BLaER1 treated with 17β-estradiol and CSF1 and Interleukin-3, amounts not matched to agents 10 nM and 100 nM (cell line): ENCODE measurements at regions not wholly inside any gene's neighbourhood (a gene's known extent, or its start where the extent isn't known, plus 50 kb on each side); places are given as distances from the start of the nearest gene placed in this dataset.

ENCODE experiments used
- H3K27ac ChIP-seq, 11 experiments: shearing (Covaris generic); formaldehyde crosslinking; 2 replicates each; pipeline ENCODE4 v1.8.1; 2022
- H3K27me3 ChIP-seq, 11 experiments: shearing (Covaris generic); formaldehyde crosslinking; 2 replicates each; pipeline ENCODE4 v1.8.1; 2022
- H3K36me3 ChIP-seq, 11 experiments: shearing (Covaris generic); formaldehyde crosslinking; 2 replicates each; pipeline ENCODE4 v1.8.1; 2022
- H3K4me1 ChIP-seq, 10 experiments: shearing (Covaris generic); formaldehyde crosslinking; 2 replicates each; pipeline ENCODE4 v1.8.1; 2022
- H3K4me2 ChIP-seq, 11 experiments: shearing (Covaris generic); formaldehyde crosslinking; 2 replicates each; pipeline ENCODE4 v1.8.1; 2022
- H3K4me3 ChIP-seq, 10 experiments: shearing (Covaris generic); formaldehyde crosslinking; 2 replicates each; pipeline ENCODE4 v1.8.1; 2022
- H3K9ac ChIP-seq, 11 experiments: shearing (Covaris generic); formaldehyde crosslinking; 2 replicates each; pipeline ENCODE4 v1.8.1; 2022
- H3K9me3 ChIP-seq, 11 experiments: shearing (Covaris generic); formaldehyde crosslinking; replicated peaks in 1 of 11; 2 replicates each; pipeline ENCODE4 v1.8.1; 2022
- H4K20me1 ChIP-seq, 11 experiments: shearing (Covaris generic); formaldehyde crosslinking; 2 replicates each; pipeline ENCODE4 v1.8.1; 2022
- Cebpa-rat ChIP-seq, 11 experiments: shearing (Covaris generic); IDR thresholded peaks; 2 replicates each; pipeline ENCODE4 v1.8.1; 2022

DNA sequence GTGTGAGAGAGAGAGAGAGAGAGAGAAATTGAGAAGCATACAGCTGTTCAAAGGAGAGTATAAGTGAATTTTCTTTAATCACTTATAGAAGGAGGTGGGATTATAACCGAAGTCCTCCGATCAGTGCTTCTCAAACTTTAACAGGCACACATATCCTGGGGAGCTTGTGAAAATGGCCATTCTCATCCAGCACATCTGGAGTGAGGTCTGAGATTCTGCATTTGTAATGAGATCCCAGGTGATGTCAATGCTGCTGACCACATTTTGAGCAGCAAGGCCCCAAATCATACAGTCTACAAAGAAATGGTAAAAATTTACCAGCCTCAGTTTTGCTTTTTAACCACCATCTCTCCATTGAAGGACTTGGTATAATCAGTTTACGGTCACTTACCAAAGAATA, 219.0 kb downstream of the PTEN start:
- H3K4me2 ChIP-seq, result peak overlapping the region in 10 of 11 experiments; percentile 1 to 58 (median 43); a peak in 12 of 22 replicates
- peaks cover 6 to 26% (median 15%) of the 10 kb centered on the region in 10 experiments; a peak in 17 of 20 replicates for H3K4me1 ChIP-seq

GRCh38 chr10:88082806-88083596, 219.6 kb downstream of the PTEN start:
- Histone ChIP-seq H3K27ac (peak overlapping the region in 1 of 11 experiments; percentile 21; a peak in 1 of 22 replicates), H3K4me2 (peak overlapping the region in 10 of 11 experiments; percentile 1 to 58 (median 43); a peak in 13 of 22 replicates), H3K9ac (no peak overlapping the region)

More for the DNA sequence above, 219.0 kb downstream of the PTEN start:
- no peaks in the 10 kb centered on the region for H3K9me3 ChIP-seq
- peak overlapping the region in 1 of 11 experiments; percentile 21; a peak in 1 of 22 replicates for H3K27ac ChIP-seq
- H3K4me3 ChIP-seq, result no peak overlapping the region
- H3K9ac ChIP-seq, result no peak overlapping the region
- no peaks in the 10 kb centered on the region for H3K36me3 ChIP-seq
- no peaks in the 10 kb centered on the region for H4K20me1 ChIP-seq
- no peak for TF ChIP-seq Cebpa-rat (IDR thresholded peaks at IDR 0.05)
- H3K27me3 ChIP-seq, result no peaks in the 10 kb centered on the region

GRCh38 chr10:88083597-88083989, 220.2 kb downstream of the PTEN start:
- Histone ChIP-seq H3K4me1 (peaks cover 6 to 26% (median 15%) of the 10 kb centered on the region in 10 experiments; a peak in 17 of 20 replicates), H3K27me3 (no peaks in the 10 kb centered on the region), H3K4me2 (peak overlapping the region in 1 of 11 experiments; percentile 48; a peak in 3 of 22 replicates), H4K20me1 (no peaks in the 10 kb centered on the region), H3K4me3 (no peak overlapping the region), H3K9ac (no peak overlapping the region), H3K27ac (no peak overlapping the region), H3K36me3 (no peaks in the 10 kb centered on the region), H3K9me3 (no peaks in the 10 kb centered on the region)
- no peak for TF ChIP-seq Cebpa-rat (IDR thresholded peaks at IDR 0.05)

More at GRCh38 chr10:88082806-88083596, 219.6 kb downstream of the PTEN start:
- H4K20me1 ChIP-seq, result no peaks in the 10 kb centered on the region
- TF ChIP-seq Cebpa-rat (IDR thresholded peaks at IDR 0.05), result no peak
- no peak overlapping the region for H3K4me3 ChIP-seq
- H3K27me3 ChIP-seq, result no peaks in the 10 kb centered on the region
- no peaks in the 10 kb centered on the region for H3K9me3 ChIP-seq
- no peaks in the 10 kb centered on the region for H3K36me3 ChIP-seq
- peaks cover 6 to 26% (median 15%) of the 10 kb centered on the region in 10 experiments; a peak in 17 of 20 replicates for H3K4me1 ChIP-seq

- Histone ChIP-seq H4K20me1 (no peaks in the 10 kb centered on the region), H3K4me3 (no peak overlapping the region), H3K4me2 (no peak overlapping the region), H3K9me3 (no peaks in the 10 kb centered on the region), H3K4me1 (peaks cover under 1 to 30% (median 15%) of the 10 kb centered on the region in 10 experiments; a peak in 17 of 20 replicates), H3K36me3 (no peaks in the 10 kb centered on the region), H3K27me3 (no peaks in the 10 kb centered on the region), H3K27ac (no peak overlapping the region), H3K9ac (no peak overlapping the region)
- TF ChIP-seq Cebpa-rat (IDR thresholded peaks at IDR 0.05), result no peak
These were observed 222.9 kb downstream of the PTEN start for GRCh38 chr10:88086187-88086960.

- Histone ChIP-seq H3K36me3 (no peaks in the 10 kb centered on the region), H3K4me1 (peaks cover 6 to 21% (median 14%) of the 10 kb centered on the region in 10 experiments; a peak in 18 of 20 replicates), H3K9ac (no peak overlapping the region), H4K20me1 (no peaks in the 10 kb centered on the region), H3K27me3 (no peaks in the 10 kb centered on the region), H3K27ac (no peak overlapping the region), H3K4me2 (no peak overlapping the region), H3K9me3 (no peaks in the 10 kb centered on the region), H3K4me3 (no peak overlapping the region)
- TF ChIP-seq Cebpa-rat (IDR thresholded peaks at IDR 0.05), result no peak
These were observed 225.3 kb downstream of the PTEN start for GRCh38 chr10:88088441-88089340.

DNA sequence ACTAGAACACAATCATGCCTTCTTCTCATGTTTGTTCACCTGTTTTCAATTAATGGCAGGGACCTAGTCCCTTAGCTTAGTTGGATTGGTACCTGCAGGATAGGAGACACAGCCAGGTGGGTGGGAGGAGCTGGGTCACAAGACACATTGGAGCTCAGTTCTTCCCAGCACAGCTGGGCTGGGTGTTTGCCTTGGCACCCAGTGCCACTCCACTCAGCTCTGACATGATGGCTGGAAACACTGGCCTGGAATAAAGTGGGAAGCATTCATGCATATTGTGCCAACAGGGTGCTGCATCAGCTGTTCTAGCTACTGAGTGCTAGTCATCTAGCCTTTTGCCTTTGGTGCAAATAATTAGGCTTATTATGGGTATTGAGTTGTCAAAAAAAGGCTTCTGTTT, 226.1 kb downstream of the PTEN start:
- Histone ChIP-seq H3K4me1 (peaks cover 6 to 21% (median 14%) of the 10 kb centered on the region in 10 experiments; a peak in 18 of 20 replicates), H3K27me3 (no peaks in the 10 kb centered on the region), H4K20me1 (no peaks in the 10 kb centered on the region), H3K27ac (no peak overlapping the region), H3K9me3 (no peaks in the 10 kb centered on the region), H3K9ac (no peak overlapping the region), H3K36me3 (no peaks in the 10 kb centered on the region), H3K4me3 (no peak overlapping the region), H3K4me2 (no peak overlapping the region)
- TF ChIP-seq Cebpa-rat (IDR thresholded peaks at IDR 0.05), result no peak

- no peak overlapping the region for H3K27ac ChIP-seq
- no peak overlapping the region for H3K4me3 ChIP-seq
- peak overlapping the region in 7 of 11 experiments; percentile 10 to 55 (median 45); a peak in 10 of 22 replicates for H3K4me2 ChIP-seq
- TF ChIP-seq Cebpa-rat (IDR thresholded peaks at IDR 0.05), result no peak
- no peaks in the 10 kb centered on the region for H4K20me1 ChIP-seq
- H3K9ac ChIP-seq, result no peak overlapping the region
- no peaks in the 10 kb centered on the region for H3K9me3 ChIP-seq
- H3K36me3 ChIP-seq, result no peaks in the 10 kb centered on the region
- no peaks in the 10 kb centered on the region for H3K27me3 ChIP-seq
- H3K4me1 ChIP-seq, result peaks cover 6 to 21% (median 14%) of the 10 kb centered on the region in 10 experiments; a peak in 18 of 20 replicates
These were observed 227.3 kb downstream of the PTEN start for GRCh38 chr10:88090568-88091214.

DNA sequence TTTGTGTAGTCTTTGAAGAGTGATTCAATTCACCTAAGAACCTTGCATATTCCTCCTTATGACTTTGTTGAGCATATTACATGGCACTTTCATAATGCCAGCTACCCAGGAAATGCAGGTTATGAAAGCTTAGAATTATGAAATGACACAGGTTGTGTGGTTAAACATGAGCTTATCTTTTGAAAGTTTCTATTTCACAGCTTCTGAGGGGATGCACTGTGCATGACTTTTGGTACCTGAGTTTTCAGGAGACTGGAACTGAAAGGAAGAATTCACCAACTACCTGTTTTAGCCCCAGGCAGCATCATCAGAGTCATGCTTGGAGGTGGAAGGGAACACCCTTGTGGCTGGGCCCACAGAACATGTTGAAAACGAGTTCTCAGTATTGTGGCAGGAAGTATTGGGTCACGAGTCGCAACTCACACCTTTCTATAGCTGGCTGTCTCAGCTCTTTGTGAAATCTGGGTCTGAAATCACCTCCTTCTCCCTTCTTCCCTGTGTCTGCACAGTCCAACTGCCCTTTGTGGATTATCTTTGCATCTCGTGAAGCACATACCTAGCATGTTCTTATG, 228.2 kb downstream of the PTEN start:
- Histone ChIP-seq H3K27ac (no peak overlapping the region), H3K36me3 (no peaks in the 10 kb centered on the region), H3K4me2 (peak overlapping the region; percentile 9 to 55 (median 37); a peak in 18 of 22 replicates), H3K27me3 (no peaks in the 10 kb centered on the region), H3K9me3 (peaks cover 0 to 4% (median 0%) of the 10 kb centered on the region in 11 experiments; a peak in 5 of 22 replicates), H3K4me3 (no peak overlapping the region), H4K20me1 (no peaks in the 10 kb centered on the region), H3K9ac (no peak overlapping the region), H3K4me1 (peaks cover 6 to 21% (median 14%) of the 10 kb centered on the region in 10 experiments; a peak in 18 of 20 replicates)
- no peak for TF ChIP-seq Cebpa-rat (IDR thresholded peaks at IDR 0.05)
